Fibroblast of lung (primary cell): ENCODE measurements at regions not wholly inside any gene's neighbourhood (a gene's known extent, or its start where the extent isn't known, plus 50 kb on each side); places are given as distances from the start of the nearest gene placed in this dataset.

Experiments used
- DNase-seq, 2 donors: peaks; one replicate each; pipeline versions ENCODE4 v3.0.0 to v3.0.0-alpha.2; 2010; ENCODE audit warnings: low read depth in 2 of 2
- H2AFZ ChIP-seq: 2 replicates; pipeline ENCODE4 v1.5.1; 2012; ENCODE audit warnings: low read length, control low read depth, inconsistent platforms
- H3K27ac ChIP-seq: 2 replicates; pipeline ENCODE4 v1.5.1; 2011; ENCODE audit warnings: low read length, control low read depth; ENCODE audit not compliant: insufficient read depth
- H3K27me3 ChIP-seq: 2 replicates; pipeline ENCODE4 v1.5.1; 2011; ENCODE audit warnings: mild to moderate bottlenecking, low read length; ENCODE audit not compliant: control insufficient read depth, insufficient read depth
- H3K36me3 ChIP-seq: 2 replicates; pipeline ENCODE4 v1.5.1; 2011; ENCODE audit warnings: low read length; ENCODE audit not compliant: control insufficient read depth, insufficient read depth
- H3K4me1 ChIP-seq: 2 replicates; pipeline ENCODE4 v1.5.1; 2011; ENCODE audit warnings: low read length; ENCODE audit not compliant: control insufficient read depth, insufficient read depth; ENCODE audit errors: extremely low read depth
- H3K4me2 ChIP-seq: 2 replicates; pipeline ENCODE4 v1.5.1; 2011; ENCODE audit warnings: low read length, control low read depth; ENCODE audit not compliant: insufficient read depth; ENCODE audit errors: extremely low read depth
- H3K4me3 ChIP-seq, 4 experiments: fragments of 200-600 bp in 1 of 4; sonication (generic) in 1 of 4; replicated peaks in 1 of 4; 2 replicates each; pipeline ENCODE4 v1.5.1; 2011 to 2016; ENCODE audit warnings: low read length in 4 of 4, low read depth in 3 of 4, mild to moderate bottlenecking in 3 of 4, control low read depth in 2 of 4, inconsistent platforms in 1 of 4, mixed read lengths in 1 of 4; ENCODE audit not compliant: insufficient read depth in 1 of 4; ENCODE audit errors: control extremely low read depth in 1 of 4
- H3K79me2 ChIP-seq: 2 replicates; pipeline ENCODE4 v1.5.1; 2012; ENCODE audit warnings: mild to moderate bottlenecking, low read length, inconsistent platforms; ENCODE audit not compliant: control insufficient read depth, insufficient read depth
- H3K9ac ChIP-seq: 2 replicates; pipeline ENCODE4 v1.5.1; 2011; ENCODE audit warnings: mild to moderate bottlenecking, low read length, control low read depth; ENCODE audit not compliant: insufficient read depth
- H3K9me3 ChIP-seq: 2 replicates; pipeline ENCODE4 v1.5.1; 2012; ENCODE audit warnings: low read depth, low read length; ENCODE audit not compliant: control insufficient read depth, insufficient read depth
- H4K20me1 ChIP-seq: 2 replicates; pipeline ENCODE4 v1.5.1; 2011; ENCODE audit warnings: low read length; ENCODE audit not compliant: control insufficient read depth, insufficient read depth; ENCODE audit errors: extremely low read depth
- CTCF ChIP-seq, 2 donors: IDR thresholded peaks in 1 of 2; conservative IDR thresholded peaks in 1 of 2; 1 replicate in 1 of 2; 2 replicates in 1 of 2; pipeline ENCODE4 v1.5.1; 2011 to 2012; ENCODE audit warnings: low read length in 2 of 2, control low read depth in 1 of 2, inconsistent platforms in 1 of 2, low read depth in 1 of 2, mild to moderate bottlenecking in 1 of 2
- EZH2 ChIP-seq: IDR thresholded peaks from 2 replicates; pipeline ENCODE4 v1.5.1; 2012; ENCODE audit warnings: low read length, control low read depth, mild to moderate bottlenecking; ENCODE audit errors: missing control alignments

GRCh38 chr3:106001923-106002322 is 133.1 kb upstream of the CBLB start:
- DNase-seq: no peak
- Histone ChIP-seq H3K4me1 (peaks cover 11% of the 10 kb centered on the region), H2AFZ (no peak overlapping the region), H4K20me1 (no peaks in the 10 kb centered on the region), H3K9me3 (no peaks in the 10 kb centered on the region), H3K9ac (no peak overlapping the region), H3K4me3 (no peak overlapping the region), H3K4me2 (no peak overlapping the region), H3K27ac (no peak overlapping the region), H3K27me3 (no peaks in the 10 kb centered on the region), H3K79me2 (no peaks in the 10 kb centered on the region), H3K36me3 (no peaks in the 10 kb centered on the region)
- TF ChIP-seq CTCF (conservative IDR thresholded peaks at IDR 0.05 in 1 of 2, IDR thresholded peaks at IDR 0.05 in 1 of 2; ENCODE audit: low read depth in 1 of 2, low read length in 2 of 2): no peak
- TF ChIP-seq EZH2: no peak

GRCh38 chr3:106004137-106004681 is 135.4 kb upstream of the CBLB start:
- Histone ChIP-seq H3K36me3 (no peaks in the 10 kb centered on the region), H3K9me3 (no peaks in the 10 kb centered on the region), H3K9ac (peak overlapping the region; percentile 5), H3K4me3 (peak overlapping the region; percentile 14 to 49 (median 36)), H3K27me3 (no peaks in the 10 kb centered on the region), H3K27ac (peak overlapping the region; percentile 72), H3K4me1 (peaks cover 4% of the 10 kb centered on the region), H2AFZ (peak overlapping the region; percentile 1), H3K79me2 (no peaks in the 10 kb centered on the region), H3K4me2 (peak overlapping the region; percentile 87), H4K20me1 (no peaks in the 10 kb centered on the region)
- DNase-seq: peak; percentile 91
- TF ChIP-seq CTCF (conservative IDR thresholded peaks at IDR 0.05 in 1 of 2, IDR thresholded peaks at IDR 0.05 in 1 of 2; ENCODE audit: low read depth in 1 of 2, low read length in 2 of 2): no peak
- TF ChIP-seq EZH2: no peak

- Histone ChIP-seq H4K20me1 (no peaks in the 10 kb centered on the region), H2AFZ (no peak overlapping the region), H3K9me3 (no peaks in the 10 kb centered on the region), H3K4me3 (peak overlapping the region in 1 of 4 experiments; percentile 49), H3K36me3 (no peaks in the 10 kb centered on the region), H3K27me3 (no peaks in the 10 kb centered on the region), H3K27ac (peak overlapping the region; percentile 72), H3K4me1 (peaks cover 4% of the 10 kb centered on the region), H3K9ac (no peak overlapping the region), H3K79me2 (no peaks in the 10 kb centered on the region), H3K4me2 (peak overlapping the region; percentile 87)
- peak; percentile 26 to 48 for DNase-seq
- TF ChIP-seq CTCF (conservative IDR thresholded peaks at IDR 0.05 in 1 of 2, IDR thresholded peaks at IDR 0.05 in 1 of 2; ENCODE audit: low read depth in 1 of 2, low read length in 2 of 2) (no peak), EZH2 (no peak)
These were observed 136.0 kb upstream of the CBLB start for GRCh38 chr3:106004826-106005225.
